ENCODE measurements at regions not wholly inside any gene's neighbourhood (a gene's known extent, or its start where the extent isn't known, plus 50 kb on each side); places are given as distances from the start of the nearest gene placed in this dataset.

DNA sequence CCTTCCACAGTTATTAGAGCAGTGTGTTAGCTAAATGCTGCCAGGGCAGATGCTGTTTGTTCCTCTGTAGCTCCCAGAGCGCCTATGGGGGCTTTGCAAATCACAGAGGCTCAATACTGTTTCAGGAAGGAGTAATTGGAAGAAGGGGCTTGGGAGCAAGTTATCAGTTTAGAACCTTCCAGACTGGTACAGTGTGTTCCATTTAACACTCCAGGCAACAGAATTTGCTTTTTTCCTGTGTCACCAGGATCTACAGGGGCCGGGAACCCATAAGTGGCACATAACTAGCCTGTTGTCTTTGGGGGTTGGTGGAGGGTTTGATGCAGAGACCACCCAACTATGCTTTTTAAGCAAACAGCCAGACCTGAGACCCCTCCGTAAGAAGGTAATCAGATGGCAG is 307.3 kb upstream of the KCNN2 start:
- TF ChIP-seq, protein P1, sequence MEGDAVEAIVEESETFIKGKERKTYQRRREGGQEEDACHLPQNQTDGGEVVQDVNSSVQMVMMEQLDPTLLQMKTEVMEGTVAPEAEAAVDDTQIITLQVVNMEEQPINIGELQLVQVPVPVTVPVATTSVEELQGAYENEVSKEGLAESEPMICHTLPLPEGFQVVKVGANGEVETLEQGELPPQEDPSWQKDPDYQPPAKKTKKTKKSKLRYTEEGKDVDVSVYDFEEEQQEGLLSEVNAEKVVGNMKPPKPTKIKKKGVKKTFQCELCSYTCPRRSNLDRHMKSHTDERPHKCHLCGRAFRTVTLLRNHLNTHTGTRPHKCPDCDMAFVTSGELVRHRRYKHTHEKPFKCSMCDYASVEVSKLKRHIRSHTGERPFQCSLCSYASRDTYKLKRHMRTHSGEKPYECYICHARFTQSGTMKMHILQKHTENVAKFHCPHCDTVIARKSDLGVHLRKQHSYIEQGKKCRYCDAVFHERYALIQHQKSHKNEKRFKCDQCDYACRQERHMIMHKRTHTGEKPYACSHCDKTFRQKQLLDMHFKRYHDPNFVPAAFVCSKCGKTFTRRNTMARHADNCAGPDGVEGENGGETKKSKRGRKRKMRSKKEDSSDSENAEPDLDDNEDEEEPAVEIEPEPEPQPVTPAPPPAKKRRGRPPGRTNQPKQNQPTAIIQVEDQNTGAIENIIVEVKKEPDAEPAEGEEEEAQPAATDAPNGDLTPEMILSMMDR (IDR thresholded peaks at IDR 0.05; ENCODE audit: low read depth, low read length, missing control alignments), result no peak
- no peak for DNase-seq (ENCODE audit: extremely low read depth, low read depth)
- no peak overlapping the region for H3K4me3 ChIP-seq (replicated peaks; ENCODE audit: low read depth, low read length)

DNA sequence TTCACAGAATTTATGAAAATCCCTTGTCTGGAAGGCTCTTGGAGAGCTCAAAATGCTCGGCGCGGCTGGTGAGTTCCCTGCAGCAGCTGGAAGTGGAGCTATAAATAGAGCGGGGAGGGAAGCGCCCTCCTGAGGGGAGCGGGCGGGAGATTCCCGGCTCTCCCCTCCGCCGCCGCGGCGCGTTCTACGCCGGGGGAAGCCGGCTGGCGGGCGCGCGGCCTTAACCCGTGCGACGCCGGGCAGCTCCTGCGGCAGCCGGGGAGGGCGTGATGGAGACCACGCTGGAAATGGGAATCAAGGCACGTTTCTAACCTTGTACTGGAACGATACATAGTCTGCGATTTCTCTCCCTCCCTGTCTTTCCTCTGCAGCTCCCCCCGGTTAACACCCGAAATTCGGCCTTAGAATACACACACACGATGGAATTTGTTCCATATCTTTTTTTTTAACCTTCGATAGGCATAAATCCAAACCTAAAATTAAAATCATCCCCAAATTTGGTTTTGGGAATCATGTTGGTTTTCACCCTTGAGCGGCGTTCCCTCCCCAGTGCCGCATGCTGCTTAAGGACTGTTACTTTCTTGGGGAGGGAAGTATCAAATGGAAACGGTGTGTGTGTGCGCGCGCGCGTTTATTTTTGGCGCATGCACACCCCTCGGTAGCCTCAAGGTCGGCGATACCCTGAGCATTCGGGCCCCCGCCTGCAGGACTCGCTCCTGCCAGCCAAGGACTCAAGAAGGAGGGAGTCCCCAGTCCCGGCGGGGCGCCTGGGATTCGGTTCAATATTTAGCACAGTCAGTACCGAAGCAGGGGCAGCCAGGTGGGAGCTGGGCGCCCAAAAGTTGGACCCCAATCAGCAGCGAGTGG is 306.3 kb upstream of the KCNN2 start:
- no peak for DNase-seq (ENCODE audit: extremely low read depth, low read depth)
- TF ChIP-seq, protein P1 (IDR thresholded peaks at IDR 0.05; ENCODE audit: low read depth, low read length, missing control alignments), result no peak

DNA sequence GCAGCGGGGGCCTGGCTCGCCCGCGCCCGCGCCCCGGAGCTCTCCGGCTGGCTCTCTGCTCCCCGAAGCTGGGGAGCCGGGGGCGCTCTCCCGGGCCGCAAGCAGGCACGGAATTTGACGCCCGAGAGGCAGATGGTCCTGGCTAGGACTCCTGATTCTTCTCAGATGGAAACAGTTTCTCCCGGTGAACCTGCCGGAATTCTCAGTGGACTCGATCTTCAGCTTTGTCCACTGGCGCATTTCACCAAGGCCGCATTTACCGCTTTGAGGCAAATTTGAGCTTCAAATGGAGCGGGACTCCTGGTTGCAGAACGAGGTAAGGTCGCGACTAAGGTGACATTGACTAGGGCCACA is 305.7 kb upstream of the KCNN2 start:
- DNase-seq (ENCODE audit: extremely low read depth, low read depth), result no peak
- peak overlapping the region; percentile 41 for H3K4me3 ChIP-seq (replicated peaks; ENCODE audit: low read depth, low read length)
- TF ChIP-seq, protein P1 (IDR thresholded peaks at IDR 0.05; ENCODE audit: low read depth, low read length, missing control alignments), result no peak

More for the DNA sequence above, 306.3 kb upstream of the KCNN2 start:
- H3K4me3 ChIP-seq (replicated peaks; ENCODE audit: low read depth, low read length), result peak overlapping the region; percentile 41

DNA sequence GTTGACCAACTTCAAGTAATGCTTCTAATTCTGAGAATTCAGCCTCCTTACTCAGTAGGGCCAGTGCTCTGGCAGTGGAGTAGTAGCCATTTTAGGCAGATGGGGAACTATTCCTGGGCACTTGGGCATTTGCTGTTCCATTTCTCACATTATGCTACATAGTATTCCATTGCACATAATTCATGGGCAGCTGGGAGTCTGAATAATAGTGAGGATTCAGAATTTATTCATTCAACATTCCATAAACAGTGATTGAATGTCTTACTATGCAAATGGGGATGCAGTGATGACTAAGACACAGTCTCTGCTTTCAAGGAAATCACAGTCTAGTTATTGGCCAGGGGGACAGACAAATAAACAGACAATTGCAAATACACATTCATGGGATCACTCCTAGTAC is 301.0 kb upstream of the KCNN2 start:
- no peak for DNase-seq (ENCODE audit: extremely low read depth, low read depth)
- TF ChIP-seq, protein P1 (IDR thresholded peaks at IDR 0.05; ENCODE audit: low read depth, low read length, missing control alignments), result no peak
- H3K4me3 ChIP-seq (replicated peaks; ENCODE audit: low read depth, low read length), result no peak overlapping the region

DNA sequence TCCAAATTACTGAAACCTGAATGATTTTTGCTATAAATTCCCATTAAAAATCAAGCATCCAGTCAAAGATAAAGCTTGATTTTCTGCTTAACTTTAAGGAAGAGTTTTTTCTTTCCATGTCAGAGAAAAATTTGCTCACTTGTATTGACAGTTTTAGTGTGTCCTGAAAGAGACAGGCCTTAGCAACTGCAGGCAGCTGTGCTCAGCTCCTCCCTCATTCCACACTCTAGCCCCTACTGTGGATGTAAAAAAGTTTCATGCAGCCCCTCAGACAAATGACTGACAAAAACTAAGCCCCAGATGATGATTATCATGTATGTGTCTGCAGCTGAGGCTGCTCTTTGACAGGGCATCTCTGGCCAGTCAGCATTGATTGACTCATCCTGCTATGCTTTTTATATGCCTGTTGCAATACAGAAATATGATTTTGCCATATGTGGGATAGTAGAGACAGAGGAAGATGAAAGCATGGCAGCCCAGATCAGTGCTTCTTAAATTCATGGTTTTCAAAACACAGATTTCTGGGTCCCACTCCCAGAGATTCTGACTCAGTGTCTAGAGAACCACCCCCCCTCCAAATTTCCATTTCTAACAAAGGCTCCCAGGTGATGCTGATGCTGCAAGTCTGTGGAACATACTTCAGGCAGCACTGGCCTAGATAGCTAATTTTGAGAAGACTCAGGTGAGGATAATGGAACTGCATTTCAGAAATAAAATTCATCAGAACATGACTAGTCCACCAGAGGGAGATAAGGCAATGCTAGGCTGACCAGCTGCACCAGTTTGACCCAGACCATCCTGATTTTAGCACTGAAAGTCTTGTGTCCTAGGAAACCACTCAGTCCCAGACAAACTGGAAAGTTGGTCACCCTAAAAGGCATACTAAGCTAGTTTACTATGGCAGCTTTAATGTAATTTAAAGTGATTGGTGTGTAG is 298.7 kb upstream of the KCNN2 start:
- H3K4me3 ChIP-seq (replicated peaks; ENCODE audit: low read depth, low read length), result no peak overlapping the region
- DNase-seq (ENCODE audit: extremely low read depth, low read depth), result no peak
- TF ChIP-seq, protein P1 (IDR thresholded peaks at IDR 0.05; ENCODE audit: low read depth, low read length, missing control alignments), result peak; percentile 25

DNA sequence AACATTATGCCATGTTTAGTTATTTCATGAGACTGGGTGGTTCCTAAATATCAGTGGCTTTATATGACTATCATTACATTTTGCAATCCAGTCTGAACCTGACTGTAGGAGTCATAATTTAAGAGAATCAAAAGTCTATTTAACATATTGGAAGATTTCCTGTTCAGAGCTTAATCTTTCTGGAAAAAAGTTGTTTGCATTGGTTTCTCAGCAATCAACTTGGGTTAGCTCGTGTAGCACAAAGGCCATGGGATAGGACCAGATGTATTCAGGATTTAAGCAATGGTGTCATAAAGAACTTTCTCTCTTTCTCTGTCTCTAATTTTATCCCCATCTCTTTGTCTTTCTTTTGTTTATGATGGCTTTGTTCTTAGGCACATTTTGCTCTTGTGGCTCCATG is 296.0 kb upstream of the KCNN2 start:
- no peak overlapping the region for H3K4me3 ChIP-seq (replicated peaks; ENCODE audit: low read depth, low read length)
- no peak for DNase-seq (ENCODE audit: extremely low read depth, low read depth)
- TF ChIP-seq, protein P1 (IDR thresholded peaks at IDR 0.05; ENCODE audit: low read depth, low read length, missing control alignments), result no peak

All from HFF-Myc (cell line).